B cell (primary cell): ENCODE measurements at regions not wholly inside any gene's neighbourhood (a gene's known extent, or its start where the extent isn't known, plus 50 kb on each side); places are given as distances from the start of the nearest gene placed in this dataset.

Experiments used
- ATAC-seq: fragments of 200-7000 bp; cut with Tn5 transposase; one replicate; pipeline ENCODE4 v1.10.0; 2021; ENCODE audit warnings: low read depth, mild to moderate bottlenecking, moderate number of reproducible peaks, moderate library complexity
- CTCF ChIA-PET: fragments of 350-600 bp; sonication (Branson Sonifier 250); formaldehyde crosslinking; loops from one replicate; lab custom pipeline; 2021; ENCODE audit warnings: antibody characterized with exemption, inconsistent platforms; lab: Charles Lee
- POLR2A ChIA-PET: fragments of 350-600 bp; sonication (Branson Sonifier 250); formaldehyde crosslinking; loops from one replicate; lab custom pipeline; 2021; ENCODE audit warnings: antibody characterized with exemption; lab: Charles Lee
- DNase-seq: peaks from one replicate; pipeline ENCODE4 v3.0.0; 2013
- H2AFZ ChIP-seq: 2 replicates; pipeline ENCODE4 v1.6.1; 2012; ENCODE audit warnings: mild to moderate bottlenecking, low read depth, low read length; ENCODE audit not compliant: insufficient read depth, poor library complexity, severe bottlenecking
- H3K27ac ChIP-seq, 2 donors: 1 replicate in 1 of 2; 2 replicates in 1 of 2; pipeline ENCODE4 v1.5.1; 2012 to 2013; ENCODE audit warnings: low read length in 2 of 2, mild to moderate bottlenecking in 2 of 2, moderate library complexity in 1 of 2
- H3K27me3 ChIP-seq, 4 experiments: fragments of 200-600 bp in 1 of 4; sonication (generic) in 1 of 4; replicated peaks in 1 of 4; 1 replicate in 2 of 4; 2 replicates in 2 of 4; pipeline versions ENCODE4 v1.6.1 to v1.7.0; 2013 to 2016; ENCODE audit warnings: low read length in 3 of 4, mild to moderate bottlenecking in 2 of 4, mixed read lengths in 1 of 4, moderate library complexity in 1 of 4; ENCODE audit not compliant: insufficient read depth in 4 of 4, control insufficient read depth in 3 of 4; ENCODE audit errors: control extremely low read depth in 1 of 4
- H3K36me3 ChIP-seq, 2 experiments: replicated peaks in 1 of 2; 1 replicate in 1 of 2; 2 replicates in 1 of 2; pipeline versions ENCODE4 v1.6.1 to v1.7.1; 2013; ENCODE audit warnings: low read length in 1 of 2; ENCODE audit not compliant: insufficient read depth in 2 of 2, control insufficient read depth in 1 of 2; ENCODE audit errors: control extremely low read depth in 1 of 2, extremely low read depth in 1 of 2
- H3K4me1 ChIP-seq, 2 donors: fragments of 200-600 bp in 1 of 2; sonication (generic) in 1 of 2; 1 replicate in 1 of 2; 2 replicates in 1 of 2; pipeline versions ENCODE4 v1.5.1 to v1.6.1; 2013 to 2017; ENCODE audit warnings: low read length in 2 of 2; ENCODE audit not compliant: control insufficient read depth in 2 of 2, insufficient read depth in 2 of 2
- H3K4me2 ChIP-seq: replicated peaks from 2 replicates; pipeline ENCODE3; 2012; ENCODE audit warnings: mild to moderate bottlenecking, low read depth, low read length; ENCODE audit not compliant: poor library complexity, severe bottlenecking
- H3K4me3 ChIP-seq, 5 experiments: fragments of 200-600 bp in 1 of 5; sonication (generic) in 1 of 5; 1 replicate in 3 of 5; 2 replicates in 2 of 5; pipeline versions ENCODE4 v1.5.1 to v1.7.0; 2011 to 2016; ENCODE audit warnings: low read length in 4 of 5, mild to moderate bottlenecking in 4 of 5, low read depth in 2 of 5, control low read depth in 1 of 5, moderate library complexity in 1 of 5; ENCODE audit not compliant: insufficient read depth in 1 of 5; ENCODE audit errors: control extremely low read depth in 1 of 5, extremely low read depth in 1 of 5
- H3K79me2 ChIP-seq: fragments of 200-600 bp; sonication (generic); one replicate; pipeline ENCODE4 v1.6.0; 2016; ENCODE audit warnings: low read length; ENCODE audit not compliant: control insufficient read depth, insufficient read depth
- H3K9ac ChIP-seq: fragments of 200-600 bp; sonication (generic); 2 replicates; pipeline ENCODE4 v1.6.1; 2017; ENCODE audit warnings: mild to moderate bottlenecking, low read length, moderate library complexity
- H3K9me3 ChIP-seq, 3 donors: one replicate each; pipeline versions ENCODE4 v1.6.1 to v1.7.1; 2013; ENCODE audit warnings: low read length in 2 of 3; ENCODE audit not compliant: control insufficient read depth in 2 of 3, insufficient read depth in 1 of 3; ENCODE audit errors: control extremely low read depth in 1 of 3
- H4K20me1 ChIP-seq: 2 replicates; pipeline ENCODE4 v1.6.0; 2012; ENCODE audit warnings: mild to moderate bottlenecking, low read length; ENCODE audit not compliant: insufficient read depth, control insufficient read depth, poor library complexity, severe bottlenecking
- H3K27ac Mint-ChIP-seq: one replicate; pipeline ENCODE4 v1.8.0; 2021; ENCODE audit warnings: mixed read lengths
- H3K27me3 Mint-ChIP-seq: one replicate; pipeline ENCODE4 v1.8.0; 2021; ENCODE audit warnings: mixed read lengths
- H3K4me1 Mint-ChIP-seq: one replicate; pipeline ENCODE4 v1.8.0; 2021; ENCODE audit warnings: mixed read lengths
- H3K4me3 Mint-ChIP-seq: one replicate; pipeline ENCODE4 v1.8.0; 2021; ENCODE audit warnings: mixed read lengths
- H3K9me3 Mint-ChIP-seq: one replicate; pipeline ENCODE4 v1.8.0; 2022; ENCODE audit warnings: mixed read lengths; ENCODE audit not compliant: insufficient read depth
- EZH2 ChIP-seq: IDR thresholded peaks from 2 replicates; pipeline ENCODE4 v1.6.1; 2012; ENCODE audit warnings: borderline replicate concordance, low read depth, mild to moderate bottlenecking, moderate library complexity, low read length; ENCODE audit not compliant: insufficient read depth, poor library complexity, severe bottlenecking
- WGBS: methylation state at CpG from one replicate; pipeline ENCODE4 v1.1.5; 2013; ENCODE audit warnings: missing lambda C conversion rate; ENCODE audit not compliant: insufficient coverage; 5-methylcytosine and 5-hydroxymethylcytosine counted together
- intact Hi-C: fragments of 100-400 bp; cut with micrococcal nuclease; formaldehyde crosslinking; loops from one replicate; pipeline ENCODE4 v1.10.0; 2022
- TF ChIP-seq, protein P1 (sequence below): fragments of 200-600 bp; IDR thresholded peaks from one replicate; pipeline ENCODE4 v1.8.0; 2022; ENCODE audit warnings: antibody characterized with exemption, mild to moderate bottlenecking

DNA sequence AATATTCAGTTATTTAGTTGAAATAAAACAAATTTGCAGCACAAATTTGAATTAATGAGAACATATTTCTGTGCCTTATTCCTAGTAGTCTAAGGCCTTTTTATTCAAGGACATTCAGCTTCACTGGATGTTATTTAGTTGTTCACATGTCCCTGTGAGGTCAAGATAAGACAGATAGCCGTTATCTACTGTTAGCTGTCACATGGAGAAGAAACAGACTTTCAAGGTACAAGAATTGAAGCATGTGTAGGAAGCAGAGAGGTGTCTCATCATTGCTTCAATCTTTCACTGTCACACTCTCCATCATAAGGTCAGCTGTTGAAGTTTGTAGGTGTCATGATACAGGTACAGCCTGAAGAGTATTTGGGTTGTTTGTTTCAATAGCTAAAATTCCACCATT is 112.9 kb upstream of the JAG1 start:
- DNase-seq (no peak), ATAC-seq (no peak)
- no peaks in the 10 kb centered on the region for H3K9me3 Mint-ChIP-seq
- no CpG with 5 or more reads among the region's 1 CpG for WGBS
- TF ChIP-seq, protein P1, sequence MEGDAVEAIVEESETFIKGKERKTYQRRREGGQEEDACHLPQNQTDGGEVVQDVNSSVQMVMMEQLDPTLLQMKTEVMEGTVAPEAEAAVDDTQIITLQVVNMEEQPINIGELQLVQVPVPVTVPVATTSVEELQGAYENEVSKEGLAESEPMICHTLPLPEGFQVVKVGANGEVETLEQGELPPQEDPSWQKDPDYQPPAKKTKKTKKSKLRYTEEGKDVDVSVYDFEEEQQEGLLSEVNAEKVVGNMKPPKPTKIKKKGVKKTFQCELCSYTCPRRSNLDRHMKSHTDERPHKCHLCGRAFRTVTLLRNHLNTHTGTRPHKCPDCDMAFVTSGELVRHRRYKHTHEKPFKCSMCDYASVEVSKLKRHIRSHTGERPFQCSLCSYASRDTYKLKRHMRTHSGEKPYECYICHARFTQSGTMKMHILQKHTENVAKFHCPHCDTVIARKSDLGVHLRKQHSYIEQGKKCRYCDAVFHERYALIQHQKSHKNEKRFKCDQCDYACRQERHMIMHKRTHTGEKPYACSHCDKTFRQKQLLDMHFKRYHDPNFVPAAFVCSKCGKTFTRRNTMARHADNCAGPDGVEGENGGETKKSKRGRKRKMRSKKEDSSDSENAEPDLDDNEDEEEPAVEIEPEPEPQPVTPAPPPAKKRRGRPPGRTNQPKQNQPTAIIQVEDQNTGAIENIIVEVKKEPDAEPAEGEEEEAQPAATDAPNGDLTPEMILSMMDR: no peak
- TF ChIP-seq EZH2: no peak
- Histone ChIP-seq H3K9me3 (peaks cover 0 to 2% (median 0%) of the 10 kb centered on the region in 3 donors), H3K79me2 (no peaks in the 10 kb centered on the region), H4K20me1 (no peaks in the 10 kb centered on the region), H3K27me3 (peaks cover 0 to 2% (median 0%) of the 10 kb centered on the region in 4 experiments), H3K36me3 (no peaks in the 10 kb centered on the region), H3K4me2 (no peak overlapping the region), H3K4me3 (no peak overlapping the region), H2AFZ (no peak overlapping the region), H3K4me1 (no peaks in the 10 kb centered on the region), H3K27ac (no peak overlapping the region), H3K9ac (no peak overlapping the region)
- intact Hi-C loops: no loop called here
- H3K27me3 Mint-ChIP-seq: no peaks in the 10 kb centered on the region
- no peaks in the 10 kb centered on the region for H3K4me1 Mint-ChIP-seq
- ChIA-PET POLR2A (no interaction called here), CTCF (no interaction called here)
- no peak overlapping the region for H3K4me3 Mint-ChIP-seq
- H3K27ac Mint-ChIP-seq: no peak overlapping the region

- DNase-seq: no peak
- Histone ChIP-seq H3K79me2 (no peaks in the 10 kb centered on the region), H3K4me2 (no peak overlapping the region), H2AFZ (no peak overlapping the region), H3K27ac (no peak overlapping the region), H3K27me3 (no peaks in the 10 kb centered on the region), H3K9ac (no peak overlapping the region), H3K36me3 (no peaks in the 10 kb centered on the region), H3K9me3 (peaks cover 0 to 2% (median 0%) of the 10 kb centered on the region in 3 donors), H3K4me1 (no peaks in the 10 kb centered on the region), H3K4me3 (no peak overlapping the region), H4K20me1 (no peaks in the 10 kb centered on the region)
- intact Hi-C loops: no loop called here
- no peak overlapping the region for H3K4me3 Mint-ChIP-seq
- TF ChIP-seq, protein P1: no peak
- no peak for TF ChIP-seq EZH2
- ChIA-PET POLR2A (no interaction called here), CTCF (no interaction called here)
- no peaks in the 10 kb centered on the region for H3K9me3 Mint-ChIP-seq
- no peaks in the 10 kb centered on the region for H3K4me1 Mint-ChIP-seq
- WGBS: no CpG with 5 or more reads among the region's 2 CpGs
- no peak for ATAC-seq
- H3K27ac Mint-ChIP-seq: no peak overlapping the region
- H3K27me3 Mint-ChIP-seq: no peaks in the 10 kb centered on the region
These were observed 114.3 kb upstream of the JAG1 start for GRCh38 chr20:10788055-10788454.
